ENCODE measurements at regions not wholly inside any gene's neighbourhood (a gene's known extent, or its start where the extent isn't known, plus 50 kb on each side); places are given as distances from the start of the nearest gene placed in this dataset.

- no peak overlapping the region for H2BK120ac ChIP-seq (ENCODE audit: low read depth, low read length, poor library complexity, severe bottlenecking)
- no peak overlapping the region for H3K4me2 ChIP-seq (ENCODE audit: insufficient read depth, insufficient read length, low read length)
- no peak overlapping the region for H3K4me3 Mint-ChIP-seq
- no peak for DNase-seq
- H2BK5ac ChIP-seq (ENCODE audit: insufficient read length, low read length): no peak overlapping the region
- peaks cover 27 to 30% of the 10 kb centered on the region in 2 experiments for H3K4me1 Mint-ChIP-seq
- no peak overlapping the region for H2BK20ac ChIP-seq (ENCODE audit: low read depth, low read length, poor library complexity, severe bottlenecking)
- no peak overlapping the region for H3T11ph ChIP-seq (ENCODE audit: low read length)
- H3K27ac ChIP-seq (ENCODE audit: insufficient read length, low read depth, low read length): no peak overlapping the region
- no peak overlapping the region for H2AFZ ChIP-seq (ENCODE audit: low read length)
- no peaks in the 10 kb centered on the region for H3K79me1 ChIP-seq (ENCODE audit: insufficient read depth, low read depth, low read length, poor library complexity, severe bottlenecking)
- no peaks in the 10 kb centered on the region for H3K27me3 ChIP-seq (ENCODE audit: insufficient read depth, low read length)
- H4K20me1 ChIP-seq (ENCODE audit: control insufficient read depth, insufficient read depth, insufficient read length): no peaks in the 10 kb centered on the region
- H3K27ac Mint-ChIP-seq: no peak overlapping the region
- no peak overlapping the region for H2BK15ac ChIP-seq (ENCODE audit: low read depth, low read length)
- no peak overlapping the region for H3K56ac ChIP-seq (ENCODE audit: insufficient read length, low read depth, low read length)
- H3K36me3 Mint-ChIP-seq (ENCODE audit: insufficient read depth in 1 of 3, low read depth in 3 of 3): peaks cover 7 to 15% (median 7%) of the 10 kb centered on the region in 3 experiments
- H4K5ac ChIP-seq (ENCODE audit: insufficient read length, low read depth, low read length): no peak overlapping the region
- H3K14ac ChIP-seq (ENCODE audit: insufficient read depth, low read length): no peak overlapping the region
- H3K27me3 Mint-ChIP-seq (ENCODE audit: low read depth): no peaks in the 10 kb centered on the region; the same call in 1 of the 2 replicates
- no peak for TF ChIP-seq CTCF (conservative IDR thresholded peaks at IDR 0.05)
- H3K18ac ChIP-seq (ENCODE audit: insufficient read length, low read depth, low read length): no peak overlapping the region
- peaks cover 14% of the 10 kb centered on the region in 2 experiments for H3K9me3 Mint-ChIP-seq
- no peak overlapping the region for H2BK12ac ChIP-seq (ENCODE audit: insufficient read length, low read depth, low read length)
- no peaks in the 10 kb centered on the region for H3K9me3 ChIP-seq (ENCODE audit: control insufficient read depth, low read depth, low read length)
- no peak overlapping the region for H3K23ac ChIP-seq (ENCODE audit: insufficient read length, low read depth, low read length)
- no peak overlapping the region for H3K4ac ChIP-seq (ENCODE audit: low read depth, low read length)
- no peaks in the 10 kb centered on the region; the same call in 1 of the 2 replicates for H3K4me1 ChIP-seq (ENCODE audit: insufficient read depth, low read length)
- no peaks in the 10 kb centered on the region for H3K79me2 ChIP-seq (ENCODE audit: insufficient read depth, low read length)
- H4K91ac ChIP-seq (ENCODE audit: insufficient read length, low read depth, low read length): no peak overlapping the region
- H3K9ac ChIP-seq (ENCODE audit: extremely low read depth, insufficient read length, low read length): no peak overlapping the region
- no CpG with 5 or more reads among the region's 4 CpGs for WGBS (ENCODE audit: extremely low coverage, insufficient read length, low lambda C conversion rate)
- H3K23me2 ChIP-seq (ENCODE audit: insufficient read length, low read depth, low read length, poor library complexity, severe bottlenecking): no peaks in the 10 kb centered on the region
- H2AK5ac ChIP-seq (ENCODE audit: insufficient read length, low read length): no peak overlapping the region
- no peak overlapping the region for H4K8ac ChIP-seq (replicated peaks; ENCODE audit: insufficient read length, low read depth, low read length)
These were observed 72.7 kb upstream of the ZNF648 start for GRCh38 chr1:182134257-182134656.

Measured in H9 (cell line).